OCI-LY3 (cell line): ENCODE measurements at regions not wholly inside any gene's neighbourhood (a gene's known extent, or its start where the extent isn't known, plus 50 kb on each side); places are given as distances from the start of the nearest gene placed in this dataset.

Experiments
- EZH2phosphoT487 ChIP-seq: fragments of 200-600 bp; shearing (Covaris generic); IDR thresholded peaks from 2 replicates; pipeline ENCODE4 v1.6.1; 2018; ENCODE audit warnings: antibody characterized with exemption, mixed run types, low read depth
- TF ChIP-seq, protein P1 (sequence below): fragments of 200-600, 300-600 bp; sonication (generic); IDR thresholded peaks from 2 replicates; pipeline ENCODE4 v1.5.1; 2014; ENCODE audit warnings: antibody characterized with exemption, low read length, low read depth

DNA sequence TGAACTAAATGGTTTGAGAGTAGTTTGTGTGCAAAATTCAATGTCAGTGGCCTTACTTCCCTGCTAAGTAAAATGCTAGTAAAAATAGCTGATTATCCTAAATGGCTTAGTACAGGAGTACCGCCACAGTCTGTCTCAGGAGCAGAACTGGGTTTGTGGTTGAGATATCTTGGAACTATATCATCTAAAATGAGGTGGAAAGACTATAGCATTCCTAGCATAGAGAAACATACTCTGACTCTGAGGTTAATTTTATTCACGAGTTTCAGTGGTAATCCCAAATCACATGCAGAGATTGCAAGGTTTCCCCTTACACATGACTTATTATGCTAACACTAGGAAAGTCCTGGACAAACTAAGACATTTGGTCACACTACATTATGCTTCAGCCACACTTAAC lies 70.4 kb downstream of the OR13H1 start:
- TF ChIP-seq, protein P1, sequence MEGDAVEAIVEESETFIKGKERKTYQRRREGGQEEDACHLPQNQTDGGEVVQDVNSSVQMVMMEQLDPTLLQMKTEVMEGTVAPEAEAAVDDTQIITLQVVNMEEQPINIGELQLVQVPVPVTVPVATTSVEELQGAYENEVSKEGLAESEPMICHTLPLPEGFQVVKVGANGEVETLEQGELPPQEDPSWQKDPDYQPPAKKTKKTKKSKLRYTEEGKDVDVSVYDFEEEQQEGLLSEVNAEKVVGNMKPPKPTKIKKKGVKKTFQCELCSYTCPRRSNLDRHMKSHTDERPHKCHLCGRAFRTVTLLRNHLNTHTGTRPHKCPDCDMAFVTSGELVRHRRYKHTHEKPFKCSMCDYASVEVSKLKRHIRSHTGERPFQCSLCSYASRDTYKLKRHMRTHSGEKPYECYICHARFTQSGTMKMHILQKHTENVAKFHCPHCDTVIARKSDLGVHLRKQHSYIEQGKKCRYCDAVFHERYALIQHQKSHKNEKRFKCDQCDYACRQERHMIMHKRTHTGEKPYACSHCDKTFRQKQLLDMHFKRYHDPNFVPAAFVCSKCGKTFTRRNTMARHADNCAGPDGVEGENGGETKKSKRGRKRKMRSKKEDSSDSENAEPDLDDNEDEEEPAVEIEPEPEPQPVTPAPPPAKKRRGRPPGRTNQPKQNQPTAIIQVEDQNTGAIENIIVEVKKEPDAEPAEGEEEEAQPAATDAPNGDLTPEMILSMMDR = no peak
- TF ChIP-seq EZH2phosphoT487 = no peak
